ENCODE measurements at regions not wholly inside any gene's neighbourhood (a gene's known extent, or its start where the extent isn't known, plus 50 kb on each side); places are given as distances from the start of the nearest gene placed in this dataset.

GRCh38 chr7:50190776-50191175 is 97.7 kb upstream of the ZPBP start:
- Histone ChIP-seq H3K4me3 (ENCODE audit: low read depth in 2 of 2, low read length in 1 of 2) (no peak overlapping the region), H3K9ac (no peak overlapping the region), H3K79me2 (ENCODE audit: insufficient read depth) (no peaks in the 10 kb centered on the region), H4K20me1 (ENCODE audit: insufficient read depth) (no peaks in the 10 kb centered on the region), H3K27ac (ENCODE audit: low read depth in 2 of 2, low read length in 1 of 2) (no peak overlapping the region), H3K27me3 (ENCODE audit: insufficient read depth) (no peaks in the 10 kb centered on the region), H3F3A (replicated peaks; ENCODE audit: insufficient read depth) (no peaks in the 10 kb centered on the region), H3K9me2 (no peaks in the 10 kb centered on the region), H3K4me1 (ENCODE audit: control insufficient read depth in 1 of 2, insufficient read depth in 2 of 2, low read depth in 1 of 2, low read length in 1 of 2) (no peaks in the 10 kb centered on the region), H3K4me2 (no peak overlapping the region), H3K9me3 (no peaks in the 10 kb centered on the region), H2AFZ (ENCODE audit: low read depth) (no peak overlapping the region), H3K36me3 (replicated peaks in 1 of 2; ENCODE audit: control insufficient read depth in 1 of 2, insufficient read depth in 2 of 2, low read length in 1 of 2) (no peaks in the 10 kb centered on the region)
- ChIA-PET POLR2A (interaction anchor here (0.6 kb wide), 1 partner anchor 477 kb away, joined by 3 read pairs; no protein-coding TSS in a partner anchor), CTCF (interaction anchor here (1.0 to 7.8 kb wide), 5 partner anchors 13 to 488 kb away, joined by 3 to 65 read pairs (median 6); no protein-coding TSS in a partner anchor)
- 0% methylated on average over 1 of the region's 1 CpG for WGBS (ENCODE audit: low lambda C conversion rate)
- no peak for DNase-seq
- TF ChIP-seq CHD2 (IDR thresholded peaks at IDR 0.05; ENCODE audit: low read length, partially characterized antibody): no peak
- no peak for TF ChIP-seq CTCF (IDR thresholded peaks at IDR 0.05)
- TF ChIP-seq PBX3 (IDR thresholded peaks at IDR 0.05): no peak
- TF ChIP-seq TCF12 (IDR thresholded peaks at IDR 0.05): no peak
- TF ChIP-seq MAX (IDR thresholded peaks at IDR 0.05; ENCODE audit: low read depth): no peak
- TF ChIP-seq YY1 (IDR thresholded peaks at IDR 0.05; ENCODE audit: low read depth): no peak
- TF ChIP-seq USF2 (IDR thresholded peaks at IDR 0.05; ENCODE audit: borderline replicate concordance, low read depth, low read length): no peak
- no peak for TF ChIP-seq RAD21 (IDR thresholded peaks at IDR 0.05; ENCODE audit: low read length)
- no peak for TF ChIP-seq JUND (IDR thresholded peaks at IDR 0.05)
- TF ChIP-seq REST (IDR thresholded peaks at IDR 0.05; ENCODE audit: low read depth, low read length): no peak
- TF ChIP-seq EP300 (IDR thresholded peaks at IDR 0.05; ENCODE audit: borderline replicate concordance in 1 of 2, low read depth in 1 of 2, low read length in 1 of 2): no peak
- TF ChIP-seq FOXJ3 (CRISPR knock-in tag; IDR thresholded peaks at IDR 0.05): no peak
- no peak for TF ChIP-seq NRF1 (IDR thresholded peaks at IDR 0.05; ENCODE audit: low read depth, low read length)
- no peak for TF ChIP-seq POLR2AphosphoS5 (IDR thresholded peaks at IDR 0.05; ENCODE audit: low read depth, low read length)
- TF ChIP-seq EZH2phosphoT487 (IDR thresholded peaks at IDR 0.05; ENCODE audit: borderline replicate concordance, low read depth): no peak
- no peak for TF ChIP-seq MEF2A (IDR thresholded peaks at IDR 0.05; ENCODE audit: borderline replicate concordance, low read depth)
- TF ChIP-seq RFX5 (IDR thresholded peaks at IDR 0.05; ENCODE audit: low read length): no peak
- TF ChIP-seq TAF1 (IDR thresholded peaks at IDR 0.05; ENCODE audit: borderline replicate concordance, low read depth, low read length): no peak
